ENCODE measurements at regions not wholly inside any gene's neighbourhood (a gene's known extent, or its start where the extent isn't known, plus 50 kb on each side); places are given as distances from the start of the nearest gene placed in this dataset.

GRCh38 chr2:216261042-216261537 lies 111.2 kb downstream of the MARCHF4 start:
- TF ChIP-seq CTCF (IDR thresholded peaks at IDR 0.05) = no peak
- no peak for TF ChIP-seq USF1 (CRISPR knock-in tag; IDR thresholded peaks at IDR 0.05)
